ENCODE measurements at regions not wholly inside any gene's neighbourhood (a gene's known extent, or its start where the extent isn't known, plus 50 kb on each side); places are given as distances from the start of the nearest gene placed in this dataset.
"Not testable (repeated sequence)": the region's sequence is repeated elsewhere in the genome, so short reads cannot be mapped to it uniquely, and the experiment has no call there.

DNA sequence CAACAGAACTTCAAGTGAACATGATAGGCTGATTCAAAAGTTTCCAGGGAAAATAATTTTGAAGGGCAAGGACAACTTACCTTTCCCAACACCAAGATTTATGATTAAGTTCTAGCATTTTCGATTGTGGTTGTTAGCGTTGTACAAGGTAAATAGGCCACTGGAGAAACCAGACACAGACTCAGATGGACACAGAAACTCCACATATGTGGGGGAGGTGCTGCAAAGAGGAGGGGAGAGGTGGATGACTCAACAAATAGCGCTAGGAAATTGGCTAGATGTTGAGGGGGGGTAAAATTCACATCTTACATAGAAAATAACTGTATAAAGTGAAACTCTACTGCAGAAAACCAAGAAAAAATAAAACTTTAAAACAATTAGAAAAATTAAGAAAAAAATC lies 564.4 kb downstream of the MATN1 start:
- TF ChIP-seq, protein P1, sequence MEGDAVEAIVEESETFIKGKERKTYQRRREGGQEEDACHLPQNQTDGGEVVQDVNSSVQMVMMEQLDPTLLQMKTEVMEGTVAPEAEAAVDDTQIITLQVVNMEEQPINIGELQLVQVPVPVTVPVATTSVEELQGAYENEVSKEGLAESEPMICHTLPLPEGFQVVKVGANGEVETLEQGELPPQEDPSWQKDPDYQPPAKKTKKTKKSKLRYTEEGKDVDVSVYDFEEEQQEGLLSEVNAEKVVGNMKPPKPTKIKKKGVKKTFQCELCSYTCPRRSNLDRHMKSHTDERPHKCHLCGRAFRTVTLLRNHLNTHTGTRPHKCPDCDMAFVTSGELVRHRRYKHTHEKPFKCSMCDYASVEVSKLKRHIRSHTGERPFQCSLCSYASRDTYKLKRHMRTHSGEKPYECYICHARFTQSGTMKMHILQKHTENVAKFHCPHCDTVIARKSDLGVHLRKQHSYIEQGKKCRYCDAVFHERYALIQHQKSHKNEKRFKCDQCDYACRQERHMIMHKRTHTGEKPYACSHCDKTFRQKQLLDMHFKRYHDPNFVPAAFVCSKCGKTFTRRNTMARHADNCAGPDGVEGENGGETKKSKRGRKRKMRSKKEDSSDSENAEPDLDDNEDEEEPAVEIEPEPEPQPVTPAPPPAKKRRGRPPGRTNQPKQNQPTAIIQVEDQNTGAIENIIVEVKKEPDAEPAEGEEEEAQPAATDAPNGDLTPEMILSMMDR (IDR thresholded peaks at IDR 0.05; ENCODE audit: borderline replicate concordance, insufficient read depth, low read depth, low read length), result no peak
- no peak overlapping the region for H3K4me3 ChIP-seq (ENCODE audit: low read depth, low read length)

DNA sequence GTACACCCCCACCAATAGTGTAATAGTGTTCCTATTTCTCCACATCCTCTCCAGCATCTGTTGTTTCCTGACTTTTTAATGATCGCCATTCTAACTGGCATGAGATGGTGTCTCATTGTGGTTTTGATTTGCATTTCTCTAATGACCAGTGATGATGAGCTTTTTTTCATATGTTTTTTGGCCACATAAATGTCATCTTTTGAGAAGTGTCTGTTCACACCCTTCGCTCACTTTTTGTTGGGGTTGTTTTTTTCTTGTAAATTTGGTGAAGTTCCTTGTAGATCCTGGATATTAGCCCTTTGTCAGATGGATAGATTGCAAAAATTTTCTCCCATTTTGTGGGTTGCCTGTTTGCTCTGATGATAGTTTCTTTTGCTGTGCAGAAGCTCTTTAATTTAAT lies 567.7 kb downstream of the MATN1 start:
- H3K4me3 ChIP-seq (ENCODE audit: low read depth, low read length), result not testable (repeated sequence)

DNA sequence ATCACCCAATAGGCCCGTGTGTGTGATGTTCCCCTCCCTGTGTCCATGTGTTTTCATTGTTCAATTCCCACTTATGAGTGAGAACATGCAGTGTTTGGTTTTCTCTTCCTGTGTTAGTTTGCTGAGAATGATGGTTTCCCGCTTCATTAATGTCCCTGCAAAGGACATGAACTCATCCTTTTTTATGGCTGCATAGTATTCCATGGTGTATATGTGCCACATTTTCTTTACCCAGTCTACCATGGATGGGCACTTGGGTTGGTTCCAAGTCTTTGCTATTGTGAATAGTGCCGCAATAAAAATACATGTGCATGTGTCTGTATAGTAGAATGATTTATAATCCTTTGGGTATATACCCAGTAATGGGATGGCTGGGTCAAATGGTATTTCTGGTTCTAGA lies 568.1 kb downstream of the MATN1 start:
- not testable (repeated sequence) for H3K4me3 ChIP-seq (ENCODE audit: low read depth, low read length)

DNA sequence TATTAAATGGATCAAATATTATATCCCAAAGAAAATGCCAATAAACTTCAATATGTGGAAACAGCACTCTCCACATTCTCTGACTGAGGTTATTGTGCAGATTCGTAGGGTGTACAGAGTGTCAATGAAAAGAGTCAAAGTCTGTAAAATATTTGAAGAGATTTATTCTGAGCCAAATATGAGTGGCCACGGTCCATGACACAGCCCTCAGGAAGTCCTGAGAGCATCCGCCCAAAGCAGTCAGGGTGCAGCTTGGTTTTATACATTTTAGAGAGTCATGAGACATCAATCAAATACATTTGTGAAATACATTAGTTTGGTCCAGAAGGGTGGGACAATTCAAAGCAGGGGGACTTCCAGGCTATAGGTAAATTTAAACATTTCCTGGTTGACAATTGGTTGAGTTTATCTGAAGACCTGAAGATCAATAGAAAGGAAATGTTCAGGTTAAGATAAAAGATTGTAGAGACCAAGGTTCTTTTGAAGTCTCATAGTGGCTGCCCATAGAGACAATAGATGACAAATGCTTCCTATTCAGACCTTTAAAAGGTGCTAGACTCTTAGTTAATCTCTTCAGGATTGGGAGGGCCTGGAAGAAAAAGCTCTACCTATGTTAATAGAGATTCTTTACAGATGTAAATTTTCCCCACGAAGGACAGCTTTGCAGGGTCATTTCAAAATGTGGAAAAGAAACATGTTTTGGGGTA lies 569.5 kb downstream of the MATN1 start:
- TF ChIP-seq, protein P1 (IDR thresholded peaks at IDR 0.05; ENCODE audit: borderline replicate concordance, insufficient read depth, low read depth, low read length), result no peak
- no peak overlapping the region for H3K4me3 ChIP-seq (ENCODE audit: low read depth, low read length)

DNA sequence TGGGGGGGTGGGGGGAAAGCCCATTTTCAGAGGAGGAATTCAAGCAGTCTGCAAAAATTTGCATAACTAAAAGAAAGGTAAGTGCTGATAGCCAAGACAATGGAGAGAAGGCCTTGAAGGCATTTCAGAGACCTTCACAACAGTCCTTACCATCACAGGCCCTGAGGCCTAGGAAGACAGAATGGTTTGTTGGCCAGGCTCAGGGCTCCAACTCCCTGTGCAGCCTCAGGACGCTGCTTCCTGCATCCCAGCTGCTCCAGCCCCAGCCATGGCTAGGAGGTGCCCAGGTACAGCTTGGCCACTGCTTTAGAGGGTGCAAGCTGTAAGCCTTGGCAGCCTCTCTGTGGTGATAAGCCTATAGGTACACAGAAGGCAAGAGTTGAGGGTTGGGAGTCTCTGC lies 571.6 kb downstream of the MATN1 start:
- TF ChIP-seq, protein P1 (IDR thresholded peaks at IDR 0.05; ENCODE audit: borderline replicate concordance, insufficient read depth, low read depth, low read length), result no peak

DNA sequence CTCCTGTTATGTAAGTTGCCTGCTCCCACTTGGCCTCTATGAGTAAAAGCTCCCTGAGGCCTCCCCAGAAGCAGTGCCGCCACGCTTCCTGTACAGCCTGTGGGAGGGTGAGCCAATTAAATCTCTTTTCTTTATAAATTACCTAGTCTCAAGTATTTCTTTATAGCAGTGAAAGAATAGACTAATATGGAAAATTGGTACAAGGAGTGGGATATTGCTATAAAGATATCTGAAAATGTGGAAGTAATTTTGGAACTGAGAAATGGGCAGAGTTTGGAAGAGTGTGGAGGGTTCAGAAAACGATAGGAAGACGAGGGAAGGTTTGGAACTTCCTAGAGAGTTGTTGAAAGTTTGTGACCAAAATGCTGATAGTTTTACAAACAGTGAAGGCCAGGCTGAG lies 572.3 kb downstream of the MATN1 start:
- TF ChIP-seq, protein P1 (IDR thresholded peaks at IDR 0.05; ENCODE audit: borderline replicate concordance, insufficient read depth, low read depth, low read length), result no peak
- no peak overlapping the region for H3K4me3 ChIP-seq (ENCODE audit: low read depth, low read length)

More for the DNA sequence above, 571.6 kb downstream of the MATN1 start:
- no peak overlapping the region for H3K4me3 ChIP-seq (ENCODE audit: low read depth, low read length)

DNA sequence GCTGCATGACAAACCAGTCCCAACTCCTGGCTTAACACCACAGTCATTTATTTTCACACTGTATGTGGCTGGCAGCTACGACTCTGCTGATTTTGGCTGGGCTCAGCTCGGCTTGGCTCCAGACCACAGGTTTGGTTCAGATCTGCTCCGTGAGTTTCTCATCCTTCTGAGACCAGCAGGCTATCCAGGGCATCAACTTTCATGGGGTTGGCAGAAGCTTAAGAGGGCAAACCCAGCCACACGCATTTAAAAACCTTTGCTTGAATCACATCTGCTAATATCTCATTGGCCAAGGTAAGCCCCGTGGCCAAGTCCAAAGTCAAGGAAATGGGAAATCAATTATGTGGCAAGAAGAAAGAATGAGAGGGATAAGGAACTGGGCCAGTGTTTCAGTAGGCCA lies 574.2 kb downstream of the MATN1 start:
- TF ChIP-seq, protein P1 (IDR thresholded peaks at IDR 0.05; ENCODE audit: borderline replicate concordance, insufficient read depth, low read depth, low read length), result no peak
- H3K4me3 ChIP-seq (ENCODE audit: low read depth, low read length), result no peak overlapping the region

DNA sequence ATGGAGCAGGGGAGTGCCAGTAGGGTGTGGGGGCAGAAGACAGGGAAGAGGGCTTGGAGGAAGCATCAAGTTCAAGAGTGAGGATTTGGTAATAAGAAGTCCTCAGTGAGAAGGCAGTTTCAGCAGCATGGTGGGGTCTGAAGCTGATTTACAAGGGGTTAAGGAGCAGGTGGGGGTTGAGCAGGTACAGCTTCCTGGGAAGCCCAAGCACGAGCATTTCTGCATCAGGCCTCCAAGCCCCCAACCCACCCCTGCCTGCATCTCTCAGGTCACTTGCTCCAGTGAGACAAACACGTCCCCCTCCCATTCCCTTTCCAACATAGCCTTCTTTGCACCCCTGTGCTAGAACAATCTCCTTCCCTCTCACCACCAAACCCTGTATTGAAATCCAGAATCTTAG lies 574.7 kb downstream of the MATN1 start:
- TF ChIP-seq, protein P1 (IDR thresholded peaks at IDR 0.05; ENCODE audit: borderline replicate concordance, insufficient read depth, low read depth, low read length), result no peak
- H3K4me3 ChIP-seq (ENCODE audit: low read depth, low read length), result no peak overlapping the region

All from GM12875 (cell line).